ENCODE measurements at regions not wholly inside any gene's neighbourhood (a gene's known extent, or its start where the extent isn't known, plus 50 kb on each side); places are given as distances from the start of the nearest gene placed in this dataset.

DNA sequence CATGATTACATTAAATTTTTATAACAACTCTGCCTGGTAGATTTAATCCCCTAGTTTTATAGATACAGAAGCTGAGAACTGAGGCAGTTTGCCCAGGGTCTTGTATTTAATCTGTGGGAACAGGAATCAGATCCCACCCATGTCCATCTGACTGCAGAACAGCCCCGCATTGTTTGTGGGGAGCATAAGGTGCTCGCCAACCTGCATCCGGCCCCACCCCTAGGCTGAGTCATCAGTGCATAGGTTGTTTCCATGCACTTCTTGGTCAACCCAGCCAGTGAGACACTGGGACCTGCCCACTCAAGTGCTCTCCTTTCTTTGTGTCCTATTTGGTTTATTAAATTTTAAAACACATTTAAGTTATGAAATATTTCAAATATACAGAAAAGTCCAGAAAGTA is 266.2 kb downstream of the OPA1 start:
- Histone ChIP-seq H3K36me3 (ENCODE audit: control insufficient read depth, insufficient read depth, low read length) (no peaks in the 10 kb centered on the region), H3K27me3 (ENCODE audit: control insufficient read depth, insufficient read depth, low read length, poor library complexity, severe bottlenecking) (no peaks in the 10 kb centered on the region), H3K4me3 (ENCODE audit: insufficient read depth, low read depth, low read length) (no peak overlapping the region), H3K27ac (ENCODE audit: insufficient read depth, low read depth, low read length, poor library complexity, severe bottlenecking) (no peak overlapping the region), H3K9me3 (ENCODE audit: control insufficient read depth, low read length) (no peaks in the 10 kb centered on the region), H3K4me1 (ENCODE audit: control insufficient read depth, insufficient read depth, low read length) (no peaks in the 10 kb centered on the region)
- WGBS, 2 experiments, result 95 to 97% methylated on average over 3 of the region's 3 CpGs

DNA sequence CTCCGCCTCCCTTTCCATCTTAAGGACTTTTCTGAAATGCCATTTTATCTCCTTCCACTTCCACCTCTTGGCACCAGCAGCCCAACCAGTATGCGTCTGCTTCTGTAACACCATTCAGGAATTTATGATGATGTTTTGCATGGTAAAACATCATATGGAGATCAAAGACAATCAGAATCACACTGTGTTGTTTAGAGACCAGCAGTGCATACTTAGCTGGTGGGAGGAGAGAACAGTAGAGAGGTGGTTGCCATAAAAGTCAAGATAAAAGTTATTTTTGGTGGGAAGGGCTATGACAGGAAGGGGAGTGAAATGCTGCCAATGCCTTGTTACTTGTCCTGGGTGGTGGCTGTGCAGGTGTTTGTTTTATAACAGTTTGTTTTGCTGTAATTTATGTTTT is 268.0 kb downstream of the OPA1 start:
- H3K4me3 ChIP-seq (ENCODE audit: insufficient read depth, low read depth, low read length), result no peak overlapping the region

GRCh38 chr3:193862843-193863242 is 269.8 kb downstream of the OPA1 start:
- no peaks in the 10 kb centered on the region for H3K9me3 ChIP-seq (ENCODE audit: control insufficient read depth, low read length)
- H3K27ac ChIP-seq (ENCODE audit: insufficient read depth, low read depth, low read length, poor library complexity, severe bottlenecking), result no peak overlapping the region
- 89 to 93% methylated on average over 4 of the region's 4 CpGs for WGBS, 2 experiments
- H3K27me3 ChIP-seq (ENCODE audit: control insufficient read depth, insufficient read depth, low read length, poor library complexity, severe bottlenecking), result peaks cover under 1% of the 10 kb centered on the region
- no peaks in the 10 kb centered on the region for H3K36me3 ChIP-seq (ENCODE audit: control insufficient read depth, insufficient read depth, low read length)
- H3K4me1 ChIP-seq (ENCODE audit: control insufficient read depth, insufficient read depth, low read length), result no peaks in the 10 kb centered on the region
- H3K4me3 ChIP-seq (ENCODE audit: insufficient read depth, low read depth, low read length), result no peak overlapping the region

More for the DNA sequence above, 268.0 kb downstream of the OPA1 start:
- 83 to 100% methylated on average over 2 of the region's 2 CpGs for WGBS, 2 experiments
- H3K27ac ChIP-seq (ENCODE audit: insufficient read depth, low read depth, low read length, poor library complexity, severe bottlenecking), result no peak overlapping the region
- no peaks in the 10 kb centered on the region for H3K27me3 ChIP-seq (ENCODE audit: control insufficient read depth, insufficient read depth, low read length, poor library complexity, severe bottlenecking)
- H3K36me3 ChIP-seq (ENCODE audit: control insufficient read depth, insufficient read depth, low read length), result no peaks in the 10 kb centered on the region
- H3K9me3 ChIP-seq (ENCODE audit: control insufficient read depth, low read length), result no peaks in the 10 kb centered on the region
- no peaks in the 10 kb centered on the region for H3K4me1 ChIP-seq (ENCODE audit: control insufficient read depth, insufficient read depth, low read length)

- H3K27ac ChIP-seq (ENCODE audit: insufficient read depth, low read depth, low read length, poor library complexity, severe bottlenecking), result no peak overlapping the region
- H3K4me3 ChIP-seq (ENCODE audit: insufficient read depth, low read depth, low read length), result no peak overlapping the region
- no peaks in the 10 kb centered on the region for H3K9me3 ChIP-seq (ENCODE audit: control insufficient read depth, low read length)
- peaks cover 10% of the 10 kb centered on the region for H3K27me3 ChIP-seq (ENCODE audit: control insufficient read depth, insufficient read depth, low read length, poor library complexity, severe bottlenecking)
- peaks cover 3% of the 10 kb centered on the region for H3K4me1 ChIP-seq (ENCODE audit: control insufficient read depth, insufficient read depth, low read length)
- no peaks in the 10 kb centered on the region for H3K36me3 ChIP-seq (ENCODE audit: control insufficient read depth, insufficient read depth, low read length)
- 94% methylated on average over 9 of the region's 9 CpGs for WGBS, 2 experiments
These were observed 270.8 kb downstream of the OPA1 start for GRCh38 chr3:193863657-193864357.

DNA sequence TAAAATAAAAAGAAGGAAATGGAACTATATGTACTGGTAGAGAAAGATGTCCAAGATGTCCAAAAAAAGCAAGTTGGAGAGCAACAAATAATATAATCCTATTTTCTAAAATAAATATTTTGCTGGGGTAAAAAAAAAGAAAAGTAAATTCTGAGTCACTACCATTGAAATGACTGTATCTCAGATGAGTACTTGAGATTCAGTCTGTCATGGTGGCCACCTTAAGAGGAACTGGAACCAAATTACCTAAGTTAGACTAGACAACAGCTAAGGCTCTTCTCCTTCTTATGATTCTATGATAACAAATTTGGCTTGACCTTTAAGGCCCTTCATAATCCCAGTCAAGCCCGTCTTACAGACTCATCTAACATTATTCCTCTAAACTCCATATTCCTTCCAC is 270.6 kb upstream of the HES1 start:
- no peaks in the 10 kb centered on the region for H3K9me3 ChIP-seq (ENCODE audit: control insufficient read depth, low read length)
- H3K36me3 ChIP-seq (ENCODE audit: control insufficient read depth, insufficient read depth, low read length), result no peaks in the 10 kb centered on the region
- H3K4me3 ChIP-seq (ENCODE audit: insufficient read depth, low read depth, low read length), result no peak overlapping the region
- WGBS, 2 experiments, result 95 to 96% methylated on average over 1 of the region's 1 CpG
- peaks cover 4% of the 10 kb centered on the region for H3K4me1 ChIP-seq (ENCODE audit: control insufficient read depth, insufficient read depth, low read length)
- no peak overlapping the region for H3K27ac ChIP-seq (ENCODE audit: insufficient read depth, low read depth, low read length, poor library complexity, severe bottlenecking)
- H3K27me3 ChIP-seq (ENCODE audit: control insufficient read depth, insufficient read depth, low read length, poor library complexity, severe bottlenecking), result peaks cover 26% of the 10 kb centered on the region

GRCh38 chr3:193865896-193866480 is 270.0 kb upstream of the HES1 start:
- no peaks in the 10 kb centered on the region for H3K36me3 ChIP-seq (ENCODE audit: control insufficient read depth, insufficient read depth, low read length)
- H3K27me3 ChIP-seq (ENCODE audit: control insufficient read depth, insufficient read depth, low read length, poor library complexity, severe bottlenecking), result peaks cover 31% of the 10 kb centered on the region
- H3K4me3 ChIP-seq (ENCODE audit: insufficient read depth, low read depth, low read length), result no peak overlapping the region
- peaks cover 4% of the 10 kb centered on the region for H3K4me1 ChIP-seq (ENCODE audit: control insufficient read depth, insufficient read depth, low read length)
- no peak overlapping the region for H3K27ac ChIP-seq (ENCODE audit: insufficient read depth, low read depth, low read length, poor library complexity, severe bottlenecking)
- WGBS, 2 experiments, result 56 to 59% methylated on average over 4 of the region's 4 CpGs
- H3K9me3 ChIP-seq (ENCODE audit: control insufficient read depth, low read length), result no peaks in the 10 kb centered on the region

GRCh38 chr3:193868590-193868989 is 267.4 kb upstream of the HES1 start:
- Histone ChIP-seq H3K27me3 (ENCODE audit: control insufficient read depth, insufficient read depth, low read length, poor library complexity, severe bottlenecking) (peaks cover 31% of the 10 kb centered on the region), H3K27ac (ENCODE audit: insufficient read depth, low read depth, low read length, poor library complexity, severe bottlenecking) (no peak overlapping the region), H3K4me3 (ENCODE audit: insufficient read depth, low read depth, low read length) (no peak overlapping the region), H3K4me1 (ENCODE audit: control insufficient read depth, insufficient read depth, low read length) (peaks cover 4% of the 10 kb centered on the region), H3K36me3 (ENCODE audit: control insufficient read depth, insufficient read depth, low read length) (no peaks in the 10 kb centered on the region), H3K9me3 (ENCODE audit: control insufficient read depth, low read length) (no peaks in the 10 kb centered on the region)
- WGBS, 2 experiments, result 87 to 90% methylated on average over 7 of the region's 7 CpGs

DNA sequence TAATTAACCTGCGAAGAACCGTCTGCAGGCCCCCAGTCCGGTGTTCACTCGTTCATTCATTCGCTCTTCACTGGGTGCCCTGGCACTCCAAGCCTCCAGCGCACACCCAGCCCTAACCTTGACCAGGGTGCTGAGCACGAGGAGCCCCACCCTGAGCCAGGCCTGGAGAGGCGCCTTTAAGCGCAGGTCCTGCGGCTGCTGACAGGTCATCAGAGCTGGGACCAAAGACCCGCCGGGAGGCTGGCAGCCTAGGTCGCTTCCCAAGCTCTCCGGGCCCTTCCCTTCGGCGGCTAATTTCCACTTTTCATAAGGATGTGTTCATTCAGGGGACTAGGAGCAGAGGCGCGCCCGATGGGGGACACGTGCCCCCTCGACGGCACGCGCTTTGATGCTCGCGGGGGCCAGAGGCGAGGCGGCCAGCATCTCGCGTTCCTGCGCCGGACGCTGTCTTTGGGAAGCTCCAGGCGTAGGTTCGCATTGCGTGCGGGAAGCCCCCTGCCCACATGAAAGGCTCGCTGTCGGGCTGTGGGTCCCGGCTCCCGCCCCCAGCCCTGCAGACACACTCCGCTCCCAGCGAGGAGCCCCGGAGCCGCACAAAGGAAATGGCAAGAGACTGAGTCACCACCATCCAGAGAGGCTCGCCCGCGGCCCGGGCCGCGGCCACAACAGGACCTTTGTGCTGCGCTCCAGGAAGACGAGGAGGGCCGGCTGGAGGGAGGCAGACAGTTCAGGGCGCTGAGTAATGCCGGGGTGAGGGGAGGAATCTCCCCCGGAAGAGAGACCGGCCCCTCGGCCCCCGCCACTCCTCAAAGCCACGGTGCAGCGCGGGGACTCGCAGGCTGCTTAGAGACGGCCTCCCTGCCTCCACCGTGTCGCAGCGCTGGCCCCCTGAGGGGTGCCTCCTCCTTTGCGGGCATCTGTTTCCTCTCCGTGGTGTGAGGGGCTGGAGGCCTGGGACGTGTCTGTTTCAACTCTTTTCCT is 266.4 kb upstream of the HES1 start:
- WGBS, 2 experiments, result 26 to 32% methylated on average over 71 of the region's 71 CpGs
- Histone ChIP-seq H3K4me1 (ENCODE audit: control insufficient read depth, insufficient read depth, low read length) (peaks cover 4% of the 10 kb centered on the region), H3K27me3 (ENCODE audit: control insufficient read depth, insufficient read depth, low read length, poor library complexity, severe bottlenecking) (peaks cover 31% of the 10 kb centered on the region), H3K27ac (ENCODE audit: insufficient read depth, low read depth, low read length, poor library complexity, severe bottlenecking) (no peak overlapping the region), H3K36me3 (ENCODE audit: control insufficient read depth, insufficient read depth, low read length) (no peaks in the 10 kb centered on the region), H3K4me3 (ENCODE audit: insufficient read depth, low read depth, low read length) (no peak overlapping the region), H3K9me3 (ENCODE audit: control insufficient read depth, low read length) (no peaks in the 10 kb centered on the region)

DNA sequence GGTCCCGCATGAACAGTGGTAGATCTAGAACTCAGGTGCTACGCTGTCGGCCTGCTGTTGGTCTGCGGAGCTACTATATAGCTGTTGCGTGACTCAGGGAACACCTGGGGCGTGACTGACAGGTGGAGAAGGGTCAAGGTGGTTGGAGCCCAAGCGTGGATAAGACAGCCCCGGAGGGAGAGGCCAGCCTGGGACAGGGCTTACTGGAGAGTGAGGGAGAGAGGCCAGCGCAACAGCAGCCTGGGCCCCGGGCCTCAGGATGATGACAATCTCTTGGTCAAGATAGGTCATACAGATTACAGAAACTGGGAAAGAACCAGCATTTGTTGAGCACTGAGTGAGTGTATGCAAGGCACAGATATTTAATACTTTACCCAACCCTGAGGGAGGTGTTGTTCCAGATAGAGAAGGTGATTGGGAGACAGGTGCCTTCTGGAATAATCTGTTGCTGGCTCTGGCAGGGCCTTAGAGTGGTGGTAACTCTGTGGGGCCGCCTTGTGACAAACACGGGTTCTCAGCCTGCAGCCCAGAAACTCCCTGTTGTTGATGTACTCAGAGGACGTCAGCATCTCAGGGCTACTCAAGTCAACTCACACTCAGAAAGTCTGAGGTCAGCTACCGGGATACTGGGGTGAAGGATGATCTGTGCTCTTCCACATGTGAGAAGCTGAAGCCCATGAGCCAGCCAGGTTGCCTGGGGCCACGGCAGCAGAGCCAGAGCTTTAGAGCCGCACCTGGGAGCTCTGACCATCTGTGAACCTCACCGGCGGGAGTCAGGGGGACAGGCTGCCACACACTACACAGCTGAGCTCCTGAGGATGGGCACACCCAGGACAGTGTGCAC is 265.4 kb upstream of the HES1 start:
- H3K27ac ChIP-seq (ENCODE audit: insufficient read depth, low read depth, low read length, poor library complexity, severe bottlenecking), result no peak overlapping the region
- peaks cover 31% of the 10 kb centered on the region for H3K27me3 ChIP-seq (ENCODE audit: control insufficient read depth, insufficient read depth, low read length, poor library complexity, severe bottlenecking)
- H3K4me1 ChIP-seq (ENCODE audit: control insufficient read depth, insufficient read depth, low read length), result peaks cover 8% of the 10 kb centered on the region
- WGBS, 2 experiments, result 82 to 85% methylated on average over 18 of the region's 18 CpGs
- no peaks in the 10 kb centered on the region for H3K9me3 ChIP-seq (ENCODE audit: control insufficient read depth, low read length)
- no peak overlapping the region for H3K4me3 ChIP-seq (ENCODE audit: insufficient read depth, low read depth, low read length)
- H3K36me3 ChIP-seq (ENCODE audit: control insufficient read depth, insufficient read depth, low read length), result no peaks in the 10 kb centered on the region
